GM12872 (cell line): ENCODE measurements at regions not wholly inside any gene's neighbourhood (a gene's known extent, or its start where the extent isn't known, plus 50 kb on each side); places are given as distances from the start of the nearest gene placed in this dataset.

Experiments used
- CTCF ChIP-seq: IDR thresholded peaks from 3 replicates; pipeline ENCODE4 v1.5.1; 2011; ENCODE audit warnings: low read depth, mild to moderate bottlenecking, low read length, moderate library complexity; ENCODE audit not compliant: insufficient read depth

GRCh38 chr7:24501443-24502134 lies 71.7 kb upstream of the PALS2 start:
- no peak for TF ChIP-seq CTCF

GRCh38 chr7:24502135-24502488 lies 71.1 kb upstream of the PALS2 start:
- TF ChIP-seq CTCF, result no peak

- no peak for TF ChIP-seq CTCF
Observed at GRCh38 chr7:24503506-24503905, 69.7 kb upstream of the PALS2 start.

GRCh38 chr7:24504040-24504439 lies 69.2 kb upstream of the PALS2 start:
- TF ChIP-seq CTCF, result no peak

GRCh38 chr7:24504836-24505235 lies 68.4 kb upstream of the PALS2 start:
- TF ChIP-seq CTCF, result no peak

- no peak for TF ChIP-seq CTCF
Observed at GRCh38 chr7:24505968-24506367, 67.3 kb upstream of the PALS2 start.

- TF ChIP-seq CTCF, result no peak
Observed at GRCh38 chr7:24508316-24508715, 64.9 kb upstream of the PALS2 start.

GRCh38 chr7:24510759-24511158 lies 62.5 kb upstream of the PALS2 start:
- TF ChIP-seq CTCF, result no peak
